Small intestine (tissue), 7 donors: ENCODE measurements at regions not wholly inside any gene's neighbourhood (a gene's known extent, or its start where the extent isn't known, plus 50 kb on each side); places are given as distances from the start of the nearest gene placed in this dataset.

ENCODE experiments used
- DNase-seq, 2 donors: peaks; one replicate each; pipeline versions ENCODE4 v3.0.0 to v3.0.0-alpha.2; 2013
- FAIRE-seq: peaks from 2 replicates; lab custom pipeline; 2012; peaks lifted over from hg19 to GRCh38; lab: Jason Lieb, UNC
- H3K27ac ChIP-seq, 3 donors: one replicate each; pipeline ENCODE4 v1.5.1; 2013; ENCODE audit warnings: low read length in 2 of 3, mild to moderate bottlenecking in 2 of 3, control low read depth in 1 of 3, inconsistent platforms in 1 of 3, low read depth in 1 of 3, moderate library complexity in 1 of 3
- H3K27me3 ChIP-seq, 3 donors: one replicate each; pipeline ENCODE4 v1.6.1; 2013; ENCODE audit warnings: low read length in 3 of 3, inconsistent platforms in 1 of 3; ENCODE audit not compliant: control insufficient read depth in 3 of 3, insufficient read depth in 3 of 3
- H3K36me3 ChIP-seq, 3 donors: one replicate each; pipeline ENCODE4 v1.6.1; 2013; ENCODE audit warnings: low read length in 3 of 3, inconsistent platforms in 1 of 3, low read depth in 1 of 3, mild to moderate bottlenecking in 1 of 3, moderate library complexity in 1 of 3; ENCODE audit not compliant: control insufficient read depth in 3 of 3, insufficient read depth in 2 of 3
- H3K4me1 ChIP-seq, 3 donors: one replicate each; pipeline ENCODE4 v1.6.1; 2013; ENCODE audit warnings: low read length in 2 of 3, inconsistent platforms in 1 of 3, low read depth in 1 of 3, mild to moderate bottlenecking in 1 of 3, moderate library complexity in 1 of 3; ENCODE audit not compliant: control insufficient read depth in 3 of 3, insufficient read depth in 2 of 3
- H3K4me3 ChIP-seq, 3 donors: one replicate each; pipeline ENCODE4 v1.5.1; 2013; ENCODE audit warnings: low read length in 3 of 3, control low read depth in 1 of 3, inconsistent platforms in 1 of 3, low read depth in 1 of 3, mild to moderate bottlenecking in 1 of 3, moderate library complexity in 1 of 3
- H3K9me3 ChIP-seq, 2 donors: one replicate each; pipeline ENCODE4 v1.6.1; 2013; ENCODE audit warnings: low read depth in 1 of 2, low read length in 1 of 2; ENCODE audit not compliant: control insufficient read depth in 2 of 2, insufficient read depth in 1 of 2
- WGBS, 3 donors: extraction: QIAGEN DNeasy Blood & Tissue Kit; methylation state at CpG; one replicate each; pipeline ENCODE4 v1.1.7; 2013; 5-methylcytosine and 5-hydroxymethylcytosine counted together
- donor health status: healthy with polysubstance abuse.
- donor health status: control.
- donor health status: control.
- donor health status: Bipolar disorder and iron deficiency.
- donor health status: healthy.

GRCh38 chr18:76223403-76223802 is 271.6 kb downstream of the ZNF516 start:
- H3K9me3 ChIP-seq: no peaks in the 10 kb centered on the region
- WGBS, 3 donors: 76 to 89% (median 86%) methylated on average over 8 of the region's 8 CpGs
- DNase-seq: no peak
- no peak for FAIRE-seq
- no peaks in the 10 kb centered on the region for H3K27me3 ChIP-seq
- no peak overlapping the region for H3K27ac ChIP-seq
- no peaks in the 10 kb centered on the region for H3K4me1 ChIP-seq
- no peaks in the 10 kb centered on the region for H3K36me3 ChIP-seq
- no peak overlapping the region for H3K4me3 ChIP-seq

GRCh38 chr18:76219023-76219422 is 276.0 kb downstream of the ZNF516 start:
- H3K9me3 ChIP-seq: no peaks in the 10 kb centered on the region
- no peaks in the 10 kb centered on the region for H3K27me3 ChIP-seq
- DNase-seq: no peak
- no peak for FAIRE-seq
- WGBS, 3 donors: 73 to 82% (median 75%) methylated on average over 8 of the region's 8 CpGs
- H3K4me3 ChIP-seq: no peak overlapping the region
- no peak overlapping the region for H3K27ac ChIP-seq
- no peaks in the 10 kb centered on the region for H3K4me1 ChIP-seq
- H3K36me3 ChIP-seq: no peaks in the 10 kb centered on the region

- WGBS, 3 donors: 88 to 95% (median 93%) methylated on average over 1 of the region's 1 CpG
- H3K4me1 ChIP-seq: no peaks in the 10 kb centered on the region
- no peaks in the 10 kb centered on the region for H3K27me3 ChIP-seq
- no peak overlapping the region for H3K27ac ChIP-seq
- H3K9me3 ChIP-seq: no peaks in the 10 kb centered on the region
- no peak for FAIRE-seq
- no peak overlapping the region for H3K4me3 ChIP-seq
- no peak for DNase-seq
- H3K36me3 ChIP-seq: no peaks in the 10 kb centered on the region
These were observed 278.9 kb downstream of the ZNF516 start for GRCh38 chr18:76216096-76216495.

- DNase-seq: no peak
- no peaks in the 10 kb centered on the region for H3K9me3 ChIP-seq
- no peak overlapping the region for H3K27ac ChIP-seq
- H3K4me3 ChIP-seq: no peak overlapping the region
- H3K27me3 ChIP-seq: peaks cover 0 to 3% (median 0%) of the 10 kb centered on the region in 3 donors
- no peak for FAIRE-seq
- no peaks in the 10 kb centered on the region for H3K36me3 ChIP-seq
- no peaks in the 10 kb centered on the region for H3K4me1 ChIP-seq
- WGBS, 3 donors: 82 to 93% (median 89%) methylated on average over 3 of the region's 3 CpGs
These were observed 281.1 kb downstream of the ZNF516 start for GRCh38 chr18:76213991-76214390.

- WGBS, 3 donors: 26 to 36% (median 30%) methylated on average over 7 of the region's 7 CpGs
- DNase-seq (no peak), FAIRE-seq (no peak)
- no peak overlapping the region for H3K4me3 ChIP-seq
- no peaks in the 10 kb centered on the region for H3K9me3 ChIP-seq
- no peaks in the 10 kb centered on the region for H3K36me3 ChIP-seq
- H3K27ac ChIP-seq: no peak overlapping the region
- H3K4me1 ChIP-seq: no peaks in the 10 kb centered on the region
- peaks cover 0 to 5% (median 0%) of the 10 kb centered on the region in 3 donors for H3K27me3 ChIP-seq
These were observed 282.1 kb downstream of the ZNF516 start for GRCh38 chr18:76212960-76213359.

GRCh38 chr18:76209597-76209996 is 285.4 kb downstream of the ZNF516 start:
- Histone ChIP-seq H3K36me3 (no peaks in the 10 kb centered on the region), H3K4me3 (no peak overlapping the region), H3K9me3 (no peaks in the 10 kb centered on the region), H3K27me3 (peaks cover 0 to 5% (median 0%) of the 10 kb centered on the region in 3 donors), H3K27ac (no peak overlapping the region), H3K4me1 (no peaks in the 10 kb centered on the region)
- WGBS, 3 donors: 73 to 78% (median 77%) methylated on average over 7 of the region's 7 CpGs
- DNase-seq: no peak
- no peak for FAIRE-seq

GRCh38 chr18:76208678-76209306 is 286.2 kb downstream of the ZNF516 start:
- Histone ChIP-seq H3K4me3 (no peak overlapping the region), H3K4me1 (no peaks in the 10 kb centered on the region), H3K36me3 (no peaks in the 10 kb centered on the region), H3K27me3 (peaks cover 0 to 5% (median 0%) of the 10 kb centered on the region in 3 donors), H3K9me3 (no peaks in the 10 kb centered on the region), H3K27ac (no peak overlapping the region)
- no peak for FAIRE-seq
- no peak for DNase-seq
- 36 to 43% (median 40%) methylated on average over 21 of the region's 21 CpGs for WGBS, 3 donors

GRCh38 chr18:76205906-76206305 is 289.1 kb downstream of the ZNF516 start:
- Histone ChIP-seq H3K4me1 (no peaks in the 10 kb centered on the region), H3K27me3 (peaks cover 0 to 5% (median 0%) of the 10 kb centered on the region in 3 donors), H3K27ac (no peak overlapping the region), H3K36me3 (no peaks in the 10 kb centered on the region), H3K4me3 (no peak overlapping the region), H3K9me3 (no peaks in the 10 kb centered on the region)
- 77 to 78% (median 77%) methylated on average over 7 of the region's 7 CpGs for WGBS, 3 donors
- no peak for DNase-seq
- no peak for FAIRE-seq

- WGBS, 3 donors: 65 to 70% (median 70%) methylated on average over 6 of the region's 6 CpGs
- FAIRE-seq: no peak
These were observed 291.5 kb downstream of the ZNF516 start for GRCh38 chr18:76203552-76203951.

More at GRCh38 chr18:76203552-76203951, 291.5 kb downstream of the ZNF516 start:
- H3K36me3 ChIP-seq: no peaks in the 10 kb centered on the region
- no peaks in the 10 kb centered on the region for H3K27me3 ChIP-seq
- no peak overlapping the region for H3K4me3 ChIP-seq
- DNase-seq: no peak
- H3K4me1 ChIP-seq: no peaks in the 10 kb centered on the region
- H3K9me3 ChIP-seq: no peaks in the 10 kb centered on the region
- no peak overlapping the region for H3K27ac ChIP-seq
